ENCODE measurements at regions not wholly inside any gene's neighbourhood (a gene's known extent, or its start where the extent isn't known, plus 50 kb on each side); places are given as distances from the start of the nearest gene placed in this dataset.

GRCh38 chr2:160632084-160632975 lies 138.7 kb upstream of the RBMS1 start:
- no peak for DNase-seq (ENCODE audit: low spot score)

DNA sequence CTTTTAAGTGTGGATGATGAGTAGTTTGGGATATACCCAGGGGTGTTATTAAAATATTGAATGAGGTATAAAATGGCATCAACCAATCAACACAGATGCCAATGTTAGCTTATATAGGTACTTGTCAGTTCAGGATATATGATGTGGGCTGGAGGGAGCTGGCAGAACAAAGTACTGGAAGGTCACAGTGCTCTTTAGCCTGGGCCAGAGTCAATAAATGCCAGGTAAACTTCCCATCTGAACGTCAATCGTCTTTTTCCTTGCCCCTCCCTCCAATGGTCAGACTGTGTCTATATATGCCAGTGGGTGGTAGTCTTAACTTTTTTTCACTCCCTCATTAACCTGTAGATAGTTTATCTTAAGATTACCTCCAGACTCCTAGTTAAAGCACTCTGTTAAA lies 140.8 kb upstream of the RBMS1 start:
- DNase-seq (ENCODE audit: low spot score) = no peak

GRCh38 chr2:160635488-160635887 lies 141.9 kb upstream of the RBMS1 start:
- no peak for DNase-seq (ENCODE audit: low spot score)

- DNase-seq (ENCODE audit: low spot score) = no peak
These were observed 145.9 kb upstream of the RBMS1 start for GRCh38 chr2:160639472-160639871.

GRCh38 chr2:160646684-160647444 lies 153.3 kb upstream of the RBMS1 start:
- DNase-seq (ENCODE audit: low spot score) = no peak

GRCh38 chr2:160647967-160648685 lies 154.5 kb upstream of the RBMS1 start:
- DNase-seq (ENCODE audit: low spot score) = no peak

DNA sequence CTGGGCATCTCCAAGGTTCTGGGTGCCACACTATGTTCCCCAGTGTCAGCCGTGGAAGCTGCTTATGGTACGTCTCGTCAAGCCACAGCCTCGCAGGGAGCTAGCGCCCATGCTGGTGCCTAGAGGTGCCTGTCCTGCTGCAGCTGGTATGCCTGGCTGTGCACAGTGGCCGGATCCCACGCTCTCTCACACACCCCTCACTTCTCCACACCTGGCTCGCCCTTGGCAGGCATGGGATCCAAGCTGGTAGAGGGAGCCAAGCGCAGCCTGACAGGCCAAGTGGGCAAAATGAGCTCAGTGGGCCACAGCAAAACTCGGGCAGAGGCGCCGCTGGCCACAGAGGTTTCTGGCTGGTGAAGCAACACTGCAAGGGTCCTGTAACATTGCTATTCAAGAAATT lies 156.1 kb upstream of the RBMS1 start:
- no peak for DNase-seq (ENCODE audit: low spot score)

- no peak for DNase-seq (ENCODE audit: low spot score)
These were observed 156.8 kb upstream of the RBMS1 start for GRCh38 chr2:160650196-160651118.

DNA sequence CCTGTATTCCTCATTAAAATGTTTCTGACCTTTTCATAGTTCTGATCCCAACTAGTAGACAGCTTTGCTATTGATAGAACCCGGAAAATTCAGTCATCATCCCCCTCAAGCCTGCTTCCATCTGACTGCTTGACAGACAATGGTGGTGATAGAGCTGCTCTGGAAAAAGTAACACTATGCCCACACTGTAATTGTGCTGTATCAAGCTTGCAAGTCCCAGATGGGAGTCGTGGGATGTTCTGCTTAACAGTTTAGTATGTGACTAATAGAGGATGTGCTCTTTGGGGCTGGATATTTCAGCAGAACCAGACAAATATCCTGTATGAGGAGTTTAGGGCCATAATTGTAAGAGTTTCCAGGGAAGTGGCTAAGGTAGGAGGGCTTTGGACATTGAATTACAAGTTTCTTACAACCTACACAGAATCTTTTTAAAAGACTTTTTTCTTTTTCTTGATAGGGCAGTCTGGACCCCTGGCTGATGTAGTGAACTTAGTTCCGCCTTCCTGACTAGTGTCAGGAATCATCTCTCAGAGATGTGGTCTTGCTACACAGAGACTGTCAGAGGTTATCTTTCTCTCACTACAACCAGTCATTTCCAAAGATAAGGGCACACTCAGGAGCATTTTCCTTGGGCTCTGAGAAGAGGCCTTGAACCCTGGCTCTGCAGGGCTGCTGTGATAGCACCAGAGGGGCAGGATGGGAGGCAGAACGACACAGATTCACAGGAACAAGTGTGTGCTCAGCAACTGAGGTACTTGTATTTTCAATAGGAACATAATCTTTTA lies 158.0 kb upstream of the RBMS1 start:
- DNase-seq (ENCODE audit: low spot score) = no peak

GRCh38 chr2:160652236-160652635 lies 158.6 kb upstream of the RBMS1 start:
- peak; percentile 7 for DNase-seq (ENCODE audit: low spot score)

DNA sequence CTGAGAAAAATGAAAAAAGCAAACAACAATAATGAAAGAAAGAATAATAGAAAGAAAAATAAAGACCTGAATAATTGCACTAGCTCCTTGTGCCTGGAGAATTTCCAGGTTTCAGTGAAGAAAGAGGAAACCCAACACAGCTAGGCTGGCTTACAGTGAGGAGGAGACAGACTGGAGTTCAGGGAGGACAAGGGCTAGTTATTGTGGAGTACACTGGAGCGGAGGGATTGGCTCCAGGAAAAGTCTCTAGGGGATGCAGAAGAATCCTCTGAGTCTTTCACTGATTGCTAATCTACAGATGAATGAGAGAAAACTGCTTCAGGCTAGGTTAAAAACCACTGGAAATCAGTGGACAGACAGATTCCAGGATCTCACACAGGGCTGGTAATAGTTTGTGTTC lies 163.6 kb upstream of the RBMS1 start:
- no peak for DNase-seq (ENCODE audit: low spot score)

GRCh38 chr2:160658851-160659250 lies 165.2 kb upstream of the RBMS1 start:
- DNase-seq (ENCODE audit: low spot score) = no peak

GRCh38 chr2:160660741-160661140 lies 167.1 kb upstream of the RBMS1 start:
- DNase-seq (ENCODE audit: low spot score) = no peak

- DNase-seq (ENCODE audit: low spot score) = no peak
These were observed 171.1 kb upstream of the RBMS1 start for GRCh38 chr2:160664603-160665140.

GRCh38 chr2:160666154-160667060 lies 172.8 kb upstream of the RBMS1 start:
- DNase-seq (ENCODE audit: low spot score) = peak; percentile 11

DNA sequence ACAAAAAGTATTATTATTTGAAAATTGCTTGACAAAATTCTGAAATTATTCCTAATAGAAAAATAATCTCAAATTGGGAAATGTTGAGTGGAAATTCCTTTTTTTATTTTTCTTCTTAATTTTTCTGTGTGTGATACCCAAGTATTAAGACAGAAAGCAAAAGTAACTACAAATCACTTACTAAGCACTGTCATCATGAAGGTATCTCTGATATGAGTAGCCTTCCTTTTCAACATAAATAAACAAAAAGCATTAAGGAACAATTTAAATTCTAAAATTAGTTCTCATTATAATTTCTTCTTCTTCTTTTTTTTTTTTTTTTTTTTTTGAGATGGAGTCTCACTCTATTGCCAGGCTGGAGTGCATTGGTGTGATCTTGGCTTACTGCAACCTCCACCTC lies 174.2 kb upstream of the RBMS1 start:
- DNase-seq (ENCODE audit: low spot score) = no peak

DNA sequence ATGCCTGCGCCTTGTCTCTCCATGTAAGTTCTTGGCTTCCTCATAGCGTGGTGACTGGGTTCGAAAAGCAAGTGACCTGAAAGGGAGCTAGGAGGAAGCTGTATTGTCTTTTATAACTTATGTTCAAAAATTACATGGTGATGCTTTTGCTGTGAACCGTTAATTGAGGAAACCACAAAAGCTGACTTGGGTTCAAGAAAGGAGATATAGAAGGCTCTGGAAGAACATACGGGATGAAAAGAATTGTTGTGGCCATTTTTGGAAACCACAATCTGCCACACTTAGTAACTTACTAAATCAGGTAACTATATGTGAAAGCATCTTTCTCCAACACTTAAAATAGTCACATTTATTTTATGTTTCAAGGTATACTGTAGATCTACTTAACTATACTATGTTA lies 177.0 kb upstream of the RBMS1 start:
- no peak for DNase-seq (ENCODE audit: low spot score)

DNA sequence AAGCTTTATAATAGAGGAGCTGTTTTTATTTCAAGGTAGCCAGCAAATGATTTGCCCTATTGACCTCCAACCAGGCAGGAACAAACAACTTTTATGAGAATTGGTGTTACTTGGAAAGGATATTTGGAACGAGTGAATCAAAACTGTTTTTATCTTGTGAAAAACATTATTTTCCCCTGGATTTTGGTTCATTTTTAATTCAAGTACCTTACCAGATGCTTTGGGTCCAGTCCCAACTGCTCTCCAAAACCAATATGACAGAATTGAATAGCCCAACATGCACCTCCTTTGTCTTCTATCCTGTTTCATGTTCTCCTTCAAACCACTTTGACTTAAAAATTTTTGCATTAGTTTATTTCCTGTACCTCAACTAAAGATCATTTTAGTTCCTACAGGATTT lies 178.6 kb upstream of the RBMS1 start:
- no peak for DNase-seq (ENCODE audit: low spot score)

DNA sequence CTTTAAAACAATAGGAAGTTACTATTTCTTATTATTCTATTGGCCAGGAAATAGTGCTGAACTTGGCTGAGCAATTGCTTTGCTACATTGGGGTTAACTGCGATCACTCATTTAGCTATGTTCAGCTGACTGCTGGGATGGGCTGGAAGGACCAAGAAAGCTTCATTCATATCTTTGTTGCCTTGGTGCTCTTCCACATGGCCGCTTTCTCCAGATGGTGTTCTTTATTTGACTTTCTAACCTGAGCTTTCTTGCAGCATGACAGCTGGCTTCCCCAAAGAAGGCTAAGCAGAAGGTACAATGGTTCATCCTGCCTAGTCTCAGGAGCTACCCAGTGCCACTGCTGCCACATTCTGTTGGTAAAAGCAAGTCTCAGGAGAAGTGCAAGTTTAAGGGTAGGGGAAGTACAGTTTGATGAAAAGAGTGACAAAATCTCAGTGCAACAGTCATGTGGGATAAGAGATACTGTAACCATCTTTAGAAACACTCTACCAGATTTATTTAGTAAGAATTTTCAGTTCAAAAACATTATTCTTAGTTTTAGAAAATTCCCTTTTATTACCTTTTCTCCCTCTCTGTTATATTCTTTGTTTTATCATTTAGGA lies 180.6 kb upstream of the RBMS1 start:
- no peak for DNase-seq (ENCODE audit: low spot score)
